NCI-H2029 treated with DMSO at 0.1 percent for 48 hours (cell line): ENCODE measurements at regions not wholly inside any gene's neighbourhood (a gene's known extent, or its start where the extent isn't known, plus 50 kb on each side); places are given as distances from the start of the nearest gene placed in this dataset.
"Not testable (repeated sequence)": the region's sequence is repeated elsewhere in the genome, so short reads cannot be mapped to it uniquely, and the experiment has no call there.

Experiments
- DNase-seq: peaks from one replicate; lab custom pipeline; 2025; lab: John Stamatoyannopoulos, UW

GRCh38 chr5:105998991-105999390, 1671.7 kb downstream of the EFNA5 start:
- not testable (repeated sequence) for DNase-seq

GRCh38 chr5:105993027-105993426, 1677.7 kb downstream of the EFNA5 start:
- no peak for DNase-seq

- DNase-seq = no peak
These were observed 1688.2 kb downstream of the EFNA5 start for GRCh38 chr5:105982526-105982925.

GRCh38 chr5:105978011-105978410, 1692.7 kb downstream of the EFNA5 start:
- no peak for DNase-seq

- no peak for DNase-seq
These were observed 1693.6 kb downstream of the EFNA5 start for GRCh38 chr5:105977163-105977562.

GRCh38 chr5:105970919-105971318, 1699.8 kb downstream of the EFNA5 start:
- no peak for DNase-seq

- no peak for DNase-seq
These were observed 1701.8 kb downstream of the EFNA5 start for GRCh38 chr5:105968981-105969380.

GRCh38 chr5:105963696-105964255, 1707.0 kb downstream of the EFNA5 start:
- DNase-seq = no peak

GRCh38 chr5:105961572-105961971, 1709.2 kb downstream of the EFNA5 start:
- no peak for DNase-seq

- no peak for DNase-seq
These were observed 1714.1 kb downstream of the EFNA5 start for GRCh38 chr5:105956456-105957196.

GRCh38 chr5:105954341-105954740, 1716.4 kb downstream of the EFNA5 start:
- DNase-seq = no peak

- peak; percentile 29 for DNase-seq
These were observed 1717.1 kb downstream of the EFNA5 start for GRCh38 chr5:105953616-105954015.

GRCh38 chr5:105952875-105953274, 1717.9 kb downstream of the EFNA5 start:
- peak; percentile 69 for DNase-seq

GRCh38 chr5:105947461-105947860, 1723.3 kb downstream of the EFNA5 start:
- DNase-seq = no peak

GRCh38 chr5:105945203-105945972, 1725.3 kb downstream of the EFNA5 start:
- DNase-seq = no peak

GRCh38 chr5:105940181-105940580, 1730.6 kb downstream of the EFNA5 start:
- no peak for DNase-seq

- no peak for DNase-seq
These were observed 1736.6 kb downstream of the EFNA5 start for GRCh38 chr5:105934171-105934570.

- no peak for DNase-seq
These were observed 1738.8 kb downstream of the EFNA5 start for GRCh38 chr5:105931881-105932421.

GRCh38 chr5:105929858-105930257, 1740.9 kb downstream of the EFNA5 start:
- DNase-seq = no peak

- no peak for DNase-seq
These were observed 1746.4 kb downstream of the EFNA5 start for GRCh38 chr5:105924366-105924765.

- no peak for DNase-seq
These were observed 1748.2 kb downstream of the EFNA5 start for GRCh38 chr5:105922574-105922973.

- no peak for DNase-seq
These were observed 1748.7 kb downstream of the EFNA5 start for GRCh38 chr5:105922080-105922479.

- DNase-seq = no peak
These were observed 1753.5 kb downstream of the EFNA5 start for GRCh38 chr5:105917189-105917588.
